ENCODE measurements at regions not wholly inside any gene's neighbourhood (a gene's known extent, or its start where the extent isn't known, plus 50 kb on each side); places are given as distances from the start of the nearest gene placed in this dataset.
A peak's percentile ranks its signal among the peaks of the same experiment; 100 is the strongest.
"Not testable (repeated sequence)": the region's sequence is repeated elsewhere in the genome, so short reads cannot be mapped to it uniquely, and the experiment has no call there.

DNA sequence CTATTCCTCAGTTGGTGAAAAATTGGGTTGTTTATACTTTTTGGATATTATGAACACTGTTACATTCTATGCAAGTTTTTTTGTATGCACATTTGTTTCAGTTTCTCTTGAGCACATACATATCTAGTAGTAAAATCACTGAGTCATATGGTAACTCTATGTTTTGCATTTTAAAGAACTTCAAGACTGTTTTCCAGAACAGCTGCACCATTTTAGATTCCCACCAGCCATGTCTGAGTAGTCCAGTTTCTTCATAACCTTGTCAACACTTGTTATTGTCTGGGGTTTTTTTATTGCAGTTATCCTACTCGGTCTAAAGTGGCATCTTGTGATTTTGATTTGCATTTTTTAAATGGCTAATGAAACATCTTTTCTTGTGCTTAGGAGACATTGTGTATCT lies 100.3 kb upstream of the OTOS start:
- Histone ChIP-seq H2AFZ (no peak overlapping the region), H3K27ac (no peak overlapping the region), H3K79me2 (no peaks in the 10 kb centered on the region), H4K20me1 (ENCODE audit: insufficient read depth, poor library complexity, severe bottlenecking) (no peaks in the 10 kb centered on the region), H3K4me3 (no peak overlapping the region), H3K36me3 (replicated peaks; ENCODE audit: insufficient read depth, low read depth) (no peaks in the 10 kb centered on the region), H3K9me3 (ENCODE audit: low read depth) (no peaks in the 10 kb centered on the region), H3K9me2 (replicated peaks; ENCODE audit: insufficient read depth) (no peaks in the 10 kb centered on the region), H3K27me3 (no peaks in the 10 kb centered on the region), H3K4me1 (ENCODE audit: insufficient read depth) (no peaks in the 10 kb centered on the region), H3K4me2 (no peak overlapping the region)
- 74% methylated on average over 1 of the region's 1 CpG for WGBS (ENCODE audit: low lambda C conversion rate, missing lambda C conversion rate)
- TF ChIP-seq, protein P1, sequence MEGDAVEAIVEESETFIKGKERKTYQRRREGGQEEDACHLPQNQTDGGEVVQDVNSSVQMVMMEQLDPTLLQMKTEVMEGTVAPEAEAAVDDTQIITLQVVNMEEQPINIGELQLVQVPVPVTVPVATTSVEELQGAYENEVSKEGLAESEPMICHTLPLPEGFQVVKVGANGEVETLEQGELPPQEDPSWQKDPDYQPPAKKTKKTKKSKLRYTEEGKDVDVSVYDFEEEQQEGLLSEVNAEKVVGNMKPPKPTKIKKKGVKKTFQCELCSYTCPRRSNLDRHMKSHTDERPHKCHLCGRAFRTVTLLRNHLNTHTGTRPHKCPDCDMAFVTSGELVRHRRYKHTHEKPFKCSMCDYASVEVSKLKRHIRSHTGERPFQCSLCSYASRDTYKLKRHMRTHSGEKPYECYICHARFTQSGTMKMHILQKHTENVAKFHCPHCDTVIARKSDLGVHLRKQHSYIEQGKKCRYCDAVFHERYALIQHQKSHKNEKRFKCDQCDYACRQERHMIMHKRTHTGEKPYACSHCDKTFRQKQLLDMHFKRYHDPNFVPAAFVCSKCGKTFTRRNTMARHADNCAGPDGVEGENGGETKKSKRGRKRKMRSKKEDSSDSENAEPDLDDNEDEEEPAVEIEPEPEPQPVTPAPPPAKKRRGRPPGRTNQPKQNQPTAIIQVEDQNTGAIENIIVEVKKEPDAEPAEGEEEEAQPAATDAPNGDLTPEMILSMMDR (IDR thresholded peaks at IDR 0.05; ENCODE audit: poor library complexity) = no peak
- TF ChIP-seq EZH2phosphoT487 (IDR thresholded peaks at IDR 0.05; ENCODE audit: low read depth, severe bottlenecking, unreplicated experiment) (no peak), EZH2 (IDR thresholded peaks at IDR 0.05; ENCODE audit: borderline replicate concordance) (no peak)
- no peak for DNase-seq (ENCODE audit: low spot score)

- H3K27ac ChIP-seq = no peak overlapping the region
- no peaks in the 10 kb centered on the region for H3K79me2 ChIP-seq
- no peaks in the 10 kb centered on the region for H3K27me3 ChIP-seq
- H3K4me2 ChIP-seq = no peak overlapping the region
- no peaks in the 10 kb centered on the region for H4K20me1 ChIP-seq (ENCODE audit: insufficient read depth, poor library complexity, severe bottlenecking)
- 96% methylated on average over 2 of the region's 2 CpGs for WGBS (ENCODE audit: low lambda C conversion rate, missing lambda C conversion rate)
- no peak for DNase-seq (ENCODE audit: low spot score)
- H3K9me2 ChIP-seq (replicated peaks; ENCODE audit: insufficient read depth) = no peaks in the 10 kb centered on the region
- no peaks in the 10 kb centered on the region for H3K9me3 ChIP-seq (ENCODE audit: low read depth)
- H3K36me3 ChIP-seq (replicated peaks; ENCODE audit: insufficient read depth, low read depth) = no peaks in the 10 kb centered on the region
- no peak overlapping the region for H3K4me3 ChIP-seq
- TF ChIP-seq EZH2phosphoT487 (IDR thresholded peaks at IDR 0.05; ENCODE audit: low read depth, severe bottlenecking, unreplicated experiment) (no peak), EZH2 (IDR thresholded peaks at IDR 0.05; ENCODE audit: borderline replicate concordance) (no peak)
- TF ChIP-seq, protein P1 (IDR thresholded peaks at IDR 0.05; ENCODE audit: poor library complexity) = no peak
- H2AFZ ChIP-seq = no peak overlapping the region
- no peaks in the 10 kb centered on the region for H3K4me1 ChIP-seq (ENCODE audit: insufficient read depth)
Observed at GRCh38 chr2:240241572-240241971, 101.1 kb upstream of the OTOS start.

GRCh38 chr2:240243049-240243448 lies 102.6 kb upstream of the OTOS start:
- DNase-seq (ENCODE audit: low spot score); H3K9me2 ChIP-seq (replicated peaks; ENCODE audit: insufficient read depth); H3K4me1 ChIP-seq (ENCODE audit: insufficient read depth); H4K20me1 ChIP-seq (ENCODE audit: insufficient read depth, poor library complexity, severe bottlenecking); H2AFZ ChIP-seq; H3K4me2 ChIP-seq; H3K9me3 ChIP-seq (ENCODE audit: low read depth); H3K36me3 ChIP-seq (replicated peaks; ENCODE audit: insufficient read depth, low read depth); H3K27ac ChIP-seq; H3K79me2 ChIP-seq; H3K27me3 ChIP-seq; H3K4me3 ChIP-seq: not testable (repeated sequence)
- WGBS (ENCODE audit: low lambda C conversion rate, missing lambda C conversion rate) = 92% methylated on average over 12 of the region's 12 CpGs

DNA sequence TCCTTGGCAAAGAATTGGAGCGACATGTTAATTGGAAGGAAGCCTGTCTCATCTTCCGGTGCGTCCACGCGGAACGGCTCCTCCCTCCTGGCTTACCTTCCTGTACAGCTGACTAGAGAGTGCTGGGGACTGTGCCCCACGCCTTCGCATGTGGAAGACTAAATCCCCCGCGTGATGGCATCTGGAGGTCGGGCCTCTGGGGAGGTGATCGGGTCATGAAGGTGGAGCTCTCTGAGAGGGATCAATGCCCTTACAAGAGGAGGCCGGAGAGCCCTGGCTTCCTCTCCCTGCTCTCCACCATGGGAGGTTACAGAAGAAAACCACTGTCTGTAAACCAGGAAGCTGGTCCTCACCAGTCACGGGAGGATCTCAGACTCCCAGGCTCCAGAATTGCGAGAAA lies 104.1 kb upstream of the OTOS start:
- Histone ChIP-seq H3K9me3 (ENCODE audit: low read depth) (no peaks in the 10 kb centered on the region), H3K4me1 (ENCODE audit: insufficient read depth) (peaks cover 19% of the 10 kb centered on the region), H4K20me1 (ENCODE audit: insufficient read depth, poor library complexity, severe bottlenecking) (no peaks in the 10 kb centered on the region), H3K36me3 (replicated peaks; ENCODE audit: insufficient read depth, low read depth) (no peaks in the 10 kb centered on the region), H3K79me2 (no peaks in the 10 kb centered on the region), H3K27ac (peak overlapping the region; percentile 9), H3K9me2 (replicated peaks; ENCODE audit: insufficient read depth) (no peaks in the 10 kb centered on the region), H2AFZ (no peak overlapping the region), H3K4me3 (no peak overlapping the region), H3K27me3 (no peaks in the 10 kb centered on the region), H3K4me2 (no peak overlapping the region)
- TF ChIP-seq EZH2 (IDR thresholded peaks at IDR 0.05; ENCODE audit: borderline replicate concordance) (no peak), EZH2phosphoT487 (IDR thresholded peaks at IDR 0.05; ENCODE audit: low read depth, severe bottlenecking, unreplicated experiment) (no peak)
- TF ChIP-seq, protein P1 (IDR thresholded peaks at IDR 0.05; ENCODE audit: poor library complexity) = no peak
- no peak for DNase-seq (ENCODE audit: low spot score)
- WGBS (ENCODE audit: low lambda C conversion rate, missing lambda C conversion rate) = 77% methylated on average over 15 of the region's 15 CpGs
